ENCODE measurements at regions not wholly inside any gene's neighbourhood (a gene's known extent, or its start where the extent isn't known, plus 50 kb on each side); places are given as distances from the start of the nearest gene placed in this dataset.

DNA sequence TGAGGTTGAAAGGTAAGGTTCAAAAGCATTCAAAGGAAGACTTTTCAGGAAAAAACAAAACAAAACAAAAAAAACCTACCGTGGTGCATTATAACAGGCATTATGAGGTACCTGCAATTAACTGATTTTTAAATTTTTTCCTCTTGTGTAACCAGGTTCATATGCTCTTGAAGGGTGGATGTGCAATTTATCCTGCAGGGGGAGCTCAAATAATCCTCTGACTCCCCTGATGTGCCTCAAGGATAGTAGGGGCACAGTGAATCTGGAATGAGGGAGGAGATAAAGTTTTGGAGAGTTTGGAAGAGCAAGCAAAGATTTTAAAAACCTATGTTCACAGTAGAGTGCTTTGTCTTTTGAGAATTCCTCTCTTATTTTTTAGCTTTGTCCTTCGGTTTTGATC is 1349.4 kb downstream of the CDH8 start:
- Histone ChIP-seq H3K9me3 (replicated peaks; ENCODE audit: insufficient read depth, low read length) (no peaks in the 10 kb centered on the region), H3K36me3 (replicated peaks; ENCODE audit: insufficient read depth, low read length) (no peaks in the 10 kb centered on the region), H3K27me3 (replicated peaks; ENCODE audit: insufficient read depth, low read length) (no peaks in the 10 kb centered on the region), H3K4me2 (ENCODE audit: low read depth, low read length) (no peak overlapping the region), H3F3A (ENCODE audit: insufficient read depth, low read length) (peaks cover 13% of the 10 kb centered on the region; the same call in 1 of the 2 replicates), H3K9ac (ENCODE audit: low read length) (no peak overlapping the region), H3K4me1 (ENCODE audit: low read length) (peaks cover 27% of the 10 kb centered on the region), H3K79me2 (ENCODE audit: low read length) (no peaks in the 10 kb centered on the region), H3K27ac (ENCODE audit: low read length) (no peak overlapping the region), H2AFZ (ENCODE audit: low read length) (no peak overlapping the region), H4K20me1 (ENCODE audit: insufficient read depth, low read length) (no peaks in the 10 kb centered on the region), H3K4me3 (ENCODE audit: low read length) (no peak overlapping the region), H3K9me2 (replicated peaks; ENCODE audit: insufficient read depth, low read length) (no peaks in the 10 kb centered on the region)
- TF ChIP-seq EZH2phosphoT487 (IDR thresholded peaks at IDR 0.05; ENCODE audit: low read length) (no peak), CTCF (IDR thresholded peaks at IDR 0.05; ENCODE audit: low read length) (peak; percentile 15; the same call in 1 of the 2 replicates)
- no peak for DNase-seq

- no peaks in the 10 kb centered on the region for H3K27me3 ChIP-seq (replicated peaks; ENCODE audit: insufficient read depth, low read length)
- H3K9me3 ChIP-seq (replicated peaks; ENCODE audit: insufficient read depth, low read length) = no peaks in the 10 kb centered on the region
- no peaks in the 10 kb centered on the region for H4K20me1 ChIP-seq (ENCODE audit: insufficient read depth, low read length)
- TF ChIP-seq CTCF (IDR thresholded peaks at IDR 0.05; ENCODE audit: low read length) (no peak), EZH2 (optimal IDR thresholded peaks at IDR 0.05; ENCODE audit: low read depth, low read length) (no peak), EZH2phosphoT487 (IDR thresholded peaks at IDR 0.05; ENCODE audit: low read length) (no peak)
- H3F3A ChIP-seq (ENCODE audit: insufficient read depth, low read length) = peaks cover 13% of the 10 kb centered on the region; the same call in 1 of the 2 replicates
- H2AFZ ChIP-seq (ENCODE audit: low read length) = 0 out of 2 replicates have a peak overlapping the region, but pooled peaks have one; percentile 17
- H3K9me2 ChIP-seq (replicated peaks; ENCODE audit: insufficient read depth, low read length) = no peaks in the 10 kb centered on the region
- 0 out of 2 replicates have a peak overlapping the region, but pooled peaks have one; percentile 22 for H3K4me3 ChIP-seq (ENCODE audit: low read length)
- H3K79me2 ChIP-seq (ENCODE audit: low read length) = no peaks in the 10 kb centered on the region
- H3K9ac ChIP-seq (ENCODE audit: low read length) = peak overlapping the region; percentile 20; the same call in 1 of the 2 replicates
- no peaks in the 10 kb centered on the region for H3K36me3 ChIP-seq (replicated peaks; ENCODE audit: insufficient read depth, low read length)
- peak; percentile 78 for DNase-seq
- H3K27ac ChIP-seq (ENCODE audit: low read length) = peak overlapping the region; percentile 70; the same call in 1 of the 2 replicates
- H3K4me2 ChIP-seq (ENCODE audit: low read depth, low read length) = peak overlapping the region; percentile 70
- H3K4me1 ChIP-seq (ENCODE audit: low read length) = peaks cover 38% of the 10 kb centered on the region
These were observed 1352.2 kb downstream of the CDH8 start for GRCh38 chr16:60684002-60684401.

DNA sequence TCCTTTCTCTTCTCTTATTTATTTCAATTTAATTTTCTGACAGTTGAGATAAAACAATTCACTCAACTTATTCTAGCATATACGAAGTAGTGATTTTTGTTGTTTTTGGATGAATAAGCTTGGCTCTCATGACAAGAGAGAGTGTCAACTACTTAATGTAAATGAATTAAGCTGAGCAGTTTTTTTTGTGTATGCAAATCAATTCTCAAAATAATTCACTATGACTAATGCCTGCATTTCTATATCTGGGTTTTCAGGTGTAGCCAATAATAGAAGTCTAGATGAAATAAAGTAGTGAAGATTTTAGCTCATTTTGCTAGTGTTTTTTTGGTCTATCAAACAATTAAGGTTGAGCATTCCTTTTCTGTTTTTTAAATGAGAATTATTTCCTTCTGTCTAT is 1354.0 kb downstream of the CDH8 start:
- no peak overlapping the region for H3K9ac ChIP-seq (ENCODE audit: low read length)
- H3K79me2 ChIP-seq (ENCODE audit: low read length) = no peaks in the 10 kb centered on the region
- H3K27ac ChIP-seq (ENCODE audit: low read length) = peak overlapping the region; percentile 40; the same call in 1 of the 2 replicates
- no peaks in the 10 kb centered on the region for H3K9me3 ChIP-seq (replicated peaks; ENCODE audit: insufficient read depth, low read length)
- H3K9me2 ChIP-seq (replicated peaks; ENCODE audit: insufficient read depth, low read length) = no peaks in the 10 kb centered on the region
- TF ChIP-seq CTCF (IDR thresholded peaks at IDR 0.05; ENCODE audit: low read length) (no peak), EZH2phosphoT487 (IDR thresholded peaks at IDR 0.05; ENCODE audit: low read length) (no peak)
- peaks cover 38% of the 10 kb centered on the region for H3K4me1 ChIP-seq (ENCODE audit: low read length)
- DNase-seq = peak; percentile 78
- no peaks in the 10 kb centered on the region for H3K27me3 ChIP-seq (replicated peaks; ENCODE audit: insufficient read depth, low read length)
- no peaks in the 10 kb centered on the region for H3K36me3 ChIP-seq (replicated peaks; ENCODE audit: insufficient read depth, low read length)
- no peak overlapping the region for H3K4me3 ChIP-seq (ENCODE audit: low read length)
- H3F3A ChIP-seq (ENCODE audit: insufficient read depth, low read length) = peaks cover 13% of the 10 kb centered on the region; the same call in 1 of the 2 replicates
- H2AFZ ChIP-seq (ENCODE audit: low read length) = no peak overlapping the region
- H4K20me1 ChIP-seq (ENCODE audit: insufficient read depth, low read length) = no peaks in the 10 kb centered on the region
- H3K4me2 ChIP-seq (ENCODE audit: low read depth, low read length) = peak overlapping the region; percentile 60
